Peyer's patch (tissue), 4 donors: ENCODE measurements at regions not wholly inside any gene's neighbourhood (a gene's known extent, or its start where the extent isn't known, plus 50 kb on each side); places are given as distances from the start of the nearest gene placed in this dataset.

Source experiments
- CTCF ChIP-seq, 6 experiments: fragments of 450-650 bp in 4 of 6; fragments of 200-600 bp in 2 of 6; sonication (generic) in 1 of 6; IDR thresholded peaks; one replicate each; pipeline ENCODE4 v1.5.1; 2017 to 2019; ENCODE audit warnings: antibody characterized with exemption in 6 of 6, mild to moderate bottlenecking in 3 of 6, moderate library complexity in 1 of 6
- POLR2A ChIP-seq, 2 donors: fragments of 450-650 bp; IDR thresholded peaks; one replicate each; pipeline ENCODE4 v1.5.1; 2017; ENCODE audit warnings: antibody characterized with exemption in 2 of 2, mild to moderate bottlenecking in 2 of 2, moderate library complexity in 2 of 2

GRCh38 chr6:137664183-137664582, 170.0 kb upstream of the OLIG3 start:
- no peak for TF ChIP-seq CTCF (IDR thresholded peaks at IDR 0.05)
- no peak for TF ChIP-seq POLR2A (IDR thresholded peaks at IDR 0.05)
